GM18858 (cell line): ENCODE measurements at regions not wholly inside any gene's neighbourhood (a gene's known extent, or its start where the extent isn't known, plus 50 kb on each side); places are given as distances from the start of the nearest gene placed in this dataset.
"Not testable (repeated sequence)": the region's sequence is repeated elsewhere in the genome, so short reads cannot be mapped to it uniquely, and the experiment has no call there.

Experiments used
- ATAC-seq: cut with Tn5 transposase; IDR thresholded peaks from one replicate; pipeline ENCODE4 v1.9.1; 2021; ENCODE audit not compliant: unreplicated experiment

- ATAC-seq: no peak
Measured at GRCh38 chr7:152543799-152544198, 108.0 kb upstream of the KMT2C start.

- no peak for ATAC-seq
Measured at GRCh38 chr7:152541892-152542291, 106.1 kb upstream of the KMT2C start.

GRCh38 chr7:152539190-152539495 is 103.3 kb upstream of the KMT2C start:
- not testable (repeated sequence) for ATAC-seq

GRCh38 chr7:152538346-152539189 is 102.8 kb upstream of the KMT2C start:
- not testable (repeated sequence) for ATAC-seq

GRCh38 chr7:152537639-152538038 is 101.8 kb upstream of the KMT2C start:
- no peak for ATAC-seq

GRCh38 chr7:152528612-152529011 is 92.8 kb upstream of the KMT2C start:
- ATAC-seq: no peak

GRCh38 chr7:152527610-152528032 is 91.8 kb upstream of the KMT2C start:
- no peak for ATAC-seq

- ATAC-seq: no peak
Measured at GRCh38 chr7:152523916-152524315, 88.1 kb upstream of the KMT2C start.

- no peak for ATAC-seq
Measured at GRCh38 chr7:152522571-152523067, 86.8 kb upstream of the KMT2C start.

- no peak for ATAC-seq
Measured at GRCh38 chr7:152521420-152522337, 85.9 kb upstream of the KMT2C start.

- no peak for ATAC-seq
Measured at GRCh38 chr7:152520861-152521302, 85.1 kb upstream of the KMT2C start.

- no peak for ATAC-seq
Measured at GRCh38 chr7:152519290-152519689, 83.5 kb upstream of the KMT2C start.

- no peak for ATAC-seq
Measured at GRCh38 chr7:152516216-152516615, 80.4 kb upstream of the KMT2C start.

- not testable (repeated sequence) for ATAC-seq
Measured at GRCh38 chr7:152515266-152515950, 79.6 kb upstream of the KMT2C start.

- no peak for ATAC-seq
Measured at GRCh38 chr7:152514771-152515105, 78.9 kb upstream of the KMT2C start.

- ATAC-seq: no peak
Measured at GRCh38 chr7:152513861-152514770, 78.3 kb upstream of the KMT2C start.

GRCh38 chr7:152512706-152513105 is 76.9 kb upstream of the KMT2C start:
- ATAC-seq: no peak

GRCh38 chr7:152511736-152512135 is 75.9 kb upstream of the KMT2C start:
- ATAC-seq: no peak

- no peak for ATAC-seq
Measured at GRCh38 chr7:152508701-152509100, 72.9 kb upstream of the KMT2C start.

GRCh38 chr7:152505606-152506005 is 69.8 kb upstream of the KMT2C start:
- no peak for ATAC-seq
